Loucy (cell line): ENCODE measurements at regions not wholly inside any gene's neighbourhood (a gene's known extent, or its start where the extent isn't known, plus 50 kb on each side); places are given as distances from the start of the nearest gene placed in this dataset.

ENCODE experiments used
- H2AFZ ChIP-seq: fragments of 200-600 bp; sonication (generic); 2 replicates; pipeline ENCODE4 v1.6.0; 2016; ENCODE audit warnings: antibody characterized with exemption, mild to moderate bottlenecking, low read length, moderate library complexity
- H3F3A ChIP-seq: fragments of 200-600 bp; 2 replicates; pipeline ENCODE4 v1.6.0; 2016; ENCODE audit warnings: antibody characterized with exemption, low read depth, mild to moderate bottlenecking
- H3K27me3 ChIP-seq: fragments of 200-600 bp; sonication (generic); 2 replicates; pipeline ENCODE4 v1.6.1; 2014; ENCODE audit warnings: low read length, mild to moderate bottlenecking; ENCODE audit not compliant: insufficient read depth, poor library complexity, severe bottlenecking
- H3K36me3 ChIP-seq: fragments of 200-600 bp; sonication (generic); 2 replicates; pipeline ENCODE4 v1.6.1; 2016; ENCODE audit warnings: low read length; ENCODE audit not compliant: insufficient read depth
- H3K4me1 ChIP-seq: fragments of 200-600 bp; sonication (generic); 2 replicates; pipeline ENCODE4 v1.5.1; 2014; ENCODE audit warnings: low read length, mild to moderate bottlenecking; ENCODE audit not compliant: insufficient read depth, poor library complexity, severe bottlenecking
- H3K4me2 ChIP-seq: fragments of 200-600 bp; sonication (generic); 2 replicates; pipeline ENCODE4 v1.6.0; 2014; ENCODE audit warnings: antibody characterized with exemption, low read length, low read depth, mild to moderate bottlenecking; ENCODE audit not compliant: poor library complexity, severe bottlenecking
- H3K4me3 ChIP-seq: fragments of 200-600 bp; sonication (generic); 2 replicates; pipeline ENCODE4 v1.5.1; 2014; ENCODE audit warnings: low read length, mild to moderate bottlenecking, mixed read lengths; ENCODE audit not compliant: poor library complexity, severe bottlenecking
- H3K79me2 ChIP-seq: fragments of 200-600 bp; sonication (generic); 2 replicates; pipeline ENCODE4 v1.6.1; 2014; ENCODE audit warnings: low read length; ENCODE audit not compliant: insufficient read depth
- H3K9ac ChIP-seq: fragments of 200-600 bp; sonication (generic); 2 replicates; pipeline ENCODE4 v1.6.0; 2014; ENCODE audit warnings: mild to moderate bottlenecking, low read depth, low read length, moderate library complexity; ENCODE audit not compliant: poor library complexity, severe bottlenecking
- H3K9me2 ChIP-seq: fragments of 200-600 bp; sonication (generic); replicated peaks from 2 replicates; pipeline ENCODE4 v1.6.1; 2016; ENCODE audit warnings: low read depth, low read length, mixed read lengths
- H3K9me3 ChIP-seq: fragments of 200-600 bp; sonication (generic); 2 replicates; pipeline ENCODE4 v1.6.1; 2014; ENCODE audit warnings: mild to moderate bottlenecking, antibody characterized with exemption, low read length, low read depth; ENCODE audit not compliant: insufficient read depth
- H4K20me1 ChIP-seq: fragments of 200-600 bp; sonication (generic); 2 replicates; pipeline ENCODE4 v1.6.0; 2014; ENCODE audit warnings: antibody characterized with exemption, low read length, mild to moderate bottlenecking; ENCODE audit not compliant: insufficient read depth, poor library complexity, severe bottlenecking
- CTCF ChIP-seq: fragments of 200-600 bp; sonication (generic); conservative IDR thresholded peaks from 2 replicates; pipeline ENCODE4 v1.5.1; 2014; ENCODE audit warnings: mild to moderate bottlenecking, antibody characterized with exemption, low read length
- EZH2phosphoT487 ChIP-seq: fragments of 200-600 bp; IDR thresholded peaks from 2 replicates; pipeline ENCODE4 v1.6.1; 2018; ENCODE audit warnings: antibody characterized with exemption, mild to moderate bottlenecking, moderate library complexity, borderline replicate concordance

GRCh38 chr19:31730270-31730669 is 381.0 kb upstream of the TSHZ3 start:
- no peak overlapping the region for H3K4me2 ChIP-seq

GRCh38 chr19:31733591-31733990 is 384.4 kb upstream of the TSHZ3 start:
- Histone ChIP-seq H3K4me2 (no peak overlapping the region), H3K36me3 (no peaks in the 10 kb centered on the region), H3K9me3 (peaks cover 9% of the 10 kb centered on the region; the same call in 1 of the 2 replicates), H3F3A (no peaks in the 10 kb centered on the region), H3K4me3 (no peak overlapping the region), H3K4me1 (no peaks in the 10 kb centered on the region), H4K20me1 (no peaks in the 10 kb centered on the region), H2AFZ (no peak overlapping the region), H3K9me2 (no peaks in the 10 kb centered on the region), H3K27me3 (no peaks in the 10 kb centered on the region), H3K79me2 (no peaks in the 10 kb centered on the region), H3K9ac (no peak overlapping the region)
- TF ChIP-seq CTCF (no peak), EZH2phosphoT487 (no peak)

More at GRCh38 chr19:31730270-31730669, 381.0 kb upstream of the TSHZ3 start:
- Histone ChIP-seq H2AFZ (no peak overlapping the region), H3K4me3 (no peak overlapping the region), H3K9me2 (no peaks in the 10 kb centered on the region), H3K9ac (no peak overlapping the region), H3F3A (no peaks in the 10 kb centered on the region), H3K36me3 (no peaks in the 10 kb centered on the region), H3K9me3 (peaks cover 9% of the 10 kb centered on the region; the same call in 1 of the 2 replicates), H3K27me3 (no peaks in the 10 kb centered on the region), H4K20me1 (no peaks in the 10 kb centered on the region), H3K79me2 (no peaks in the 10 kb centered on the region), H3K4me1 (no peaks in the 10 kb centered on the region)
- TF ChIP-seq CTCF: no peak
- TF ChIP-seq EZH2phosphoT487: no peak

- TF ChIP-seq EZH2phosphoT487: no peak
- no peak for TF ChIP-seq CTCF
- no peaks in the 10 kb centered on the region for H4K20me1 ChIP-seq
- H3F3A ChIP-seq: no peaks in the 10 kb centered on the region
- no peak overlapping the region for H2AFZ ChIP-seq
- no peaks in the 10 kb centered on the region for H3K27me3 ChIP-seq
- no peaks in the 10 kb centered on the region for H3K9me2 ChIP-seq
- no peak overlapping the region for H3K9ac ChIP-seq
- H3K4me3 ChIP-seq: no peak overlapping the region
- no peaks in the 10 kb centered on the region for H3K36me3 ChIP-seq
- H3K4me1 ChIP-seq: no peaks in the 10 kb centered on the region
- no peak overlapping the region for H3K4me2 ChIP-seq
- no peaks in the 10 kb centered on the region; the same call in 1 of the 2 replicates for H3K9me3 ChIP-seq
- no peaks in the 10 kb centered on the region for H3K79me2 ChIP-seq
Measured at GRCh38 chr19:31742249-31742648, 393.0 kb upstream of the TSHZ3 start.
